ENCODE measurements at regions not wholly inside any gene's neighbourhood (a gene's known extent, or its start where the extent isn't known, plus 50 kb on each side); places are given as distances from the start of the nearest gene placed in this dataset.

DNA sequence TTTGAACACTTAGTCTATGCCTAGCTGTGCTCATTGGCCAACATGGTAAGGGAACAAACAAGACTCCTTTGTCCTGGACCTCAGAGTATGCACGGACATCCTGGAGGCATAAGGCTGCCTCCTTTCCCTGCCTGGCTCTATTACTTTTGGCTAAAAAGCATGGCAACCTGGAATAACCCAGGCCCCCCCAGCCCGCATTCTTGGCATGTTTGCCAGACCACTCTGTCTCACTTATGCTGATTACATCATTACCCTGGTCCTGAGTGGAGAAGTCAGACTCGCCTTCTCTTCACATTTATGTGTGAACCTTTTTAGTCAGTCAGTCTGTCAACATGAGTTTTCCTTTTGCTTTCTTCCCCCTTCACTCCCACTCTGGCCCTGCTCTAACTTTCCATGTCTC lies 58.0 kb upstream of the ELK3 start:
- no peak for DNase-seq

DNA sequence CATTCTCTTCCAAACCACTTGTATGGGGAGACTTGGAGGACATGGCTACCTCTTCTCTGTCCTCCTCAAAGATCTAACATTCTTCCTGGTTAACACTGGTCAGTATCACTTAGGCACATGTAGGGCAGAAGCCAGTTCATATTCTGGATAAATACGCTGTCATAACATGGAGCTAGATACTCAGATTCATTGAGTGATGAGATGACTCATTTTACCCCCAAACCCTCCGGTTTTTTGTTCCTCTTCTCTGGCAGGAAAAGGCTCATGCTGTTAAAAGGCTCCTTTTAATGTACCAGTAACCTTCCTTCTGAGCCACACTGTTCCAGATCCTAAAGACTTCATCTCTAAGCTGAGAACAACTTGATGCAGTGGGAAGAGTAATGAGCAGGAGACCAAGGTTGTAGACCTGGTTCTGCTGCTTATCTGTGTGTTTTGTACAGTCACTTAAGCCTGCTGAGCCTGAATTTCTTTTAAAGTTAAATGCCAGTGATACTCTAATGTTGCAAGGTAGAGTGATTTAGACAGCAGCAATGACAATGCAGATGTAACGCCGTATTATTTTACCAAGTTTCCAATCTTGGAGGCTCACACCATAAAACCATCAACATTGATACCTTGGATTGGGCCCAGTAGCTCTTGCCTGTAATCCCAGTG lies 57.3 kb upstream of the ELK3 start:
- DNase-seq: no peak

DNA sequence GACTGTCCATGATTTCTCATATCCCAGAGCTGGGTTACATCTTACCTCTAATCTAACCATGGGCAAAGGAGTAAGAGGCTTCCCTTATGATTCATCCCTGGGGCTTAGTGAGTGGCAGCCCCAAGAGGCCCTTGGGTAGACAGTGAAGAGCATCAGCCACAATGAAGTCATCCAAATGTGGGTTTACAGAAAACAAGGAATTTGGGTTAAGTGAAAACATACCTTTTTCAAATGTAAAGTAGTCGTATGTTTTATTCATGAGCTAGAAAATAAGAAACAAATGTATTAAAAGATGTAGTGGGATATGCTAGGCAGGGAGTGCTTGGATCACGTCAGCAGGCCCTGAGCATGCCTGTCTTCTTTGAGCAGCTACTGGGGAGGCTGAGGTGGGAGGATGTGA lies 54.0 kb upstream of the ELK3 start:
- DNase-seq: no peak

DNA sequence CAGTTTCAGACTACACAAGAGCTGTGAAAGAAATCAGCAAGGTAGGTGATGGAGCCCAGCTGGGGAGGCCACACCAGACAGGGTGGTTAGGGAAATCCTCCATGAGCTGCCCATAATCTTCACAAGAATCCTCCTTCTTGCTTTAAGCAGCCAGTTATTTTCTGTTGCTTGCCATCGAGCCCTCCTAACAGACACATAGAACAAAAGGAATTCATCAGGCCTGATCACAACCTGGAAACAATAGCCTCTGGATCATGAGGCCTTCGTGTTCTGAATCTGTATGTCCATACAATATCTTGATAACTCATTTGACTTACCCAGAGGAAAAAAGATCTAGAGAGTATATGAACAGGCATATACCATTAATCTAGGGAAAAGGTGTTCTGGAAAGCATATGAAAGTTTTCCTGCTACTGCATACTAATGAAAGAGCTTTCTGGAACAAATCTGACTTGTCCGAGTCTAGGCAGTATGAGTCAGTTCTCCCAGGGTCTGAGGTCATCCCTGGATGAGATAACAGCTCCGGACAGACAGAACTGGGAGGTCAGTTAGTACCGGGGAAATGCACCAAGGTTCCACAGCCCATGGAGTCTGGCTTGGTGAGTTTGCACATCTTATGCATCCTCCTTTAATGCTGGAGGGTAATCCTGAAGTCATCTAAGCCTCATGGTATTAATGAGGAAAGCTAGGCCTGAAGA lies 52.8 kb upstream of the ELK3 start:
- DNase-seq: no peak

DNA sequence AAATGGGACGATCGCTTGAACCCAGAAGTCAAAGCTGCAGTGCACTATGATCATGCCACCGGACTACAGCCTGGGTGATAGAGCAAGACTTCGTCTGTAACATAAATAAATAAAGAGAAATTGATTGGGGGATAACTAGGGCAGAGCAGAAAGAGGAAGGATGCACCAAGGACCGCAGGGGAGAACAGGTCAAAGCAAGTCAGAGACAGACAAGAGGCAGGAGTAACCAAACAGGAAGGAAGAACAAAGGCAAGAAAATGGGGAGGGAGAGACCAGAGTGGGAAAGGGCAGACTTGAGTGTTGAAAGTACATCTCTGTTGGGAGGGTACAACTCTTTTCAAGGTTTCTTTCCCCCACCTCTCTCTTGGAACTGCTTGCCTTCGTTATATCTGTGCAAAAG lies 50.8 kb upstream of the ELK3 start:
- DNase-seq: peak in 3 of 6 experiments; percentile 5 to 11 (median 6)

DNA sequence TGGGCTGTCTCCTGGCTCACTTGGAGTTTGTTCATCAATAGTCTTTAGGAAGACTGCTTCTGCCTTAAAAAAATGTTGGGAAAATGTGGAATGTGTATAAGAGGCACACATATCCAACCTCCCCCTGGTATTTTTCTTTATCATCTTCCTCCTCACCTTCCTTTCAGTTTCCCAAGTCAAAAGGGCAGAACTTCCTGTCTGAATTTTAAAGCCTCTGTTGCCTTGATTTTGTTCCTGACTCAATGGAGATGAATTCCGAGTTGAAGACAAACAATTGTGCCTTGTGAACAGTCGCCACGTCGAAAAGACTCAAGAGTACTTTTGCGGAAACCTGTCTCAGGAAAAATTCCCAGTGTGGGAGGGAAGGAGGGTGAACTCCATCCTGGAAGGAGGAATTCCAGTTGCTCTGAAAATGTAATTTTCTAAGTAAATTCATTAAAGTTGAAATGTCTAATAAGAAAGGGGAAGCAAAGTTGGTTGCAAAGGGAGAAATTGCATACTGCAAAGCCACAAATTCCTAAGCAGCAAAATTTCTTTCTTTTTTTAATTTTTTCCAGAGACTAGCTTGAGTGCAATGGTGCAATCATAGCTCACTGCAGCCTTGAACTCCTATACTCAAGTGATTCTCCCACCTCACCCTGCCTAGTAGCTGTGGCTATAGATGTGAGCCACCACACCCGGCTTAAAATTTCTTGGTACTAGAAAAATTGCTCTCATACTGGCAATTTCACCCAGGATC lies 50.2 kb upstream of the ELK3 start:
- no peak for DNase-seq

Data from stimulated activated naive CD4-positive, alpha-beta T cell (primary cell).